Vagina (tissue), 2 donors: ENCODE measurements at regions not wholly inside any gene's neighbourhood (a gene's known extent, or its start where the extent isn't known, plus 50 kb on each side); places are given as distances from the start of the nearest gene placed in this dataset.
"Not testable (repeated sequence)": the region's sequence is repeated elsewhere in the genome, so short reads cannot be mapped to it uniquely, and the experiment has no call there.

Experiments
- DNase-seq, 2 donors: peaks; one replicate each; pipeline ENCODE4 v3.0.0-alpha.2; 2017; ENCODE audit errors: extremely low spot score in 2 of 2
- H3K27ac ChIP-seq: fragments of 200-600 bp; sonication (generic); one replicate; pipeline ENCODE4 v1.5.1; 2019
- H3K27me3 ChIP-seq: fragments of 200-600 bp; sonication (generic); one replicate; pipeline ENCODE4 v1.5.1; 2019
- H3K36me3 ChIP-seq, 2 donors: fragments of 200-600 bp; sonication (generic); one replicate each; pipeline ENCODE4 v1.5.1; 2017 to 2019
- H3K4me1 ChIP-seq: fragments of 200-600 bp; sonication (generic); one replicate; pipeline ENCODE4 v1.5.1; 2019
- H3K4me3 ChIP-seq, 2 donors: fragments of 200-600 bp; sonication (generic); 1 replicate in 1 of 2; 2 replicates in 1 of 2; pipeline ENCODE4 v1.5.1; 2016 to 2019
- H3K9me3 ChIP-seq: fragments of 200-600 bp; sonication (generic); one replicate; pipeline ENCODE4 v1.5.1; 2019
- CTCF ChIP-seq, 3 experiments: fragments of 450-650 bp in 2 of 3; fragments of 200-600 bp in 1 of 3; sonication (generic) in 1 of 3; IDR thresholded peaks; one replicate each; pipeline ENCODE4 v1.5.1; 2017 to 2019; ENCODE audit warnings: antibody characterized with exemption in 3 of 3, mild to moderate bottlenecking in 2 of 3, moderate library complexity in 2 of 3
- POLR2A ChIP-seq, 2 donors: fragments of 450-650 bp; IDR thresholded peaks; one replicate each; pipeline ENCODE4 v1.6.1; 2017; ENCODE audit warnings: antibody characterized with exemption in 2 of 2, mild to moderate bottlenecking in 2 of 2, moderate library complexity in 2 of 2
- POLR2AphosphoS5 ChIP-seq, 2 donors: sonication (generic); formaldehyde crosslinking; IDR thresholded peaks; one replicate each; pipeline ENCODE4 v1.9.0; 2017; ENCODE audit warnings: antibody characterized with exemption in 2 of 2, mild to moderate bottlenecking in 2 of 2, low read depth in 1 of 2; ENCODE audit not compliant: insufficient read depth in 1 of 2
- intact Hi-C: fragments of 100-400 bp; cut with DNase I; formaldehyde crosslinking; loops from one replicate; pipeline ENCODE4 v1.15.1; 2023

GRCh38 chr17:64780096-64781013 is 118.2 kb upstream of the SMURF2 start:
- Histone ChIP-seq H3K4me1 (peaks cover 59% of the 10 kb centered on the region), H3K4me3 (peak overlapping the region; percentile 46 to 56), H3K36me3 (peaks cover 0 to 17% of the 10 kb centered on the region in 2 donors), H3K27me3 (no peaks in the 10 kb centered on the region), H3K27ac (peak overlapping the region; percentile 71), H3K9me3 (no peaks in the 10 kb centered on the region)
- intact Hi-C loops, result no loop called here
- no peak for DNase-seq
- no peak for TF ChIP-seq CTCF (IDR thresholded peaks at IDR 0.05)
- no peak for TF ChIP-seq POLR2A (IDR thresholded peaks at IDR 0.05)
- peak in 1 of 2 donors; percentile 54 for TF ChIP-seq POLR2AphosphoS5 (IDR thresholded peaks at IDR 0.05; ENCODE audit: insufficient read depth in 1 of 2, low read depth in 1 of 2)

- no peaks in the 10 kb centered on the region for H3K9me3 ChIP-seq
- peak overlapping the region; percentile 71 for H3K27ac ChIP-seq
- TF ChIP-seq CTCF (IDR thresholded peaks at IDR 0.05), result no peak
- TF ChIP-seq POLR2AphosphoS5 (IDR thresholded peaks at IDR 0.05; ENCODE audit: insufficient read depth in 1 of 2, low read depth in 1 of 2), result peak in 1 of 2 donors; percentile 2
- H3K36me3 ChIP-seq, result peaks cover 0 to 9% of the 10 kb centered on the region in 2 donors
- intact Hi-C loops, result no loop called here
- DNase-seq, result no peak
- peak overlapping the region; percentile 48 to 56 for H3K4me3 ChIP-seq
- H3K4me1 ChIP-seq, result peaks cover 59% of the 10 kb centered on the region
- no peaks in the 10 kb centered on the region for H3K27me3 ChIP-seq
Measured at GRCh38 chr17:64779376-64780095, 117.4 kb upstream of the SMURF2 start.

GRCh38 chr17:64779098-64779375 is 116.9 kb upstream of the SMURF2 start:
- intact Hi-C loops, H3K9me3 ChIP-seq, H3K27me3 ChIP-seq, H3K36me3 ChIP-seq, DNase-seq: not testable (repeated sequence)
- Histone ChIP-seq H3K4me3 (peak overlapping the region; percentile 48 to 56), H3K4me1 (peaks cover 60% of the 10 kb centered on the region), H3K27ac (peak overlapping the region; percentile 33)

- H3K27ac ChIP-seq, result peak overlapping the region; percentile 33
- intact Hi-C loops, result no loop called here
- no peak for DNase-seq
Measured at GRCh38 chr17:64778240-64779097, 116.4 kb upstream of the SMURF2 start.

More at GRCh38 chr17:64778240-64779097, 116.4 kb upstream of the SMURF2 start:
- H3K4me3 ChIP-seq, result peak overlapping the region; percentile 48 to 56
- no peak for TF ChIP-seq POLR2AphosphoS5 (IDR thresholded peaks at IDR 0.05; ENCODE audit: insufficient read depth in 1 of 2, low read depth in 1 of 2)
- no peak for TF ChIP-seq POLR2A (IDR thresholded peaks at IDR 0.05)
- TF ChIP-seq CTCF (IDR thresholded peaks at IDR 0.05), result no peak
- H3K9me3 ChIP-seq, result no peaks in the 10 kb centered on the region
- peaks cover 66% of the 10 kb centered on the region for H3K4me1 ChIP-seq
- H3K36me3 ChIP-seq, result no peaks in the 10 kb centered on the region
- no peaks in the 10 kb centered on the region for H3K27me3 ChIP-seq
